WERI-Rb-1 (cell line): ENCODE measurements at regions not wholly inside any gene's neighbourhood (a gene's known extent, or its start where the extent isn't known, plus 50 kb on each side); places are given as distances from the start of the nearest gene placed in this dataset.

Source experiments
- DNase-seq: peaks from one replicate; pipeline ENCODE4 v3.0.0-alpha.2; 2020
- H3K27ac ChIP-seq: fragments of 250-450 bp; sonication (Bioruptor Pico); 2 replicates; pipeline ENCODE4 v1.5.1; 2020; ENCODE audit warnings: mild to moderate bottlenecking, moderate library complexity
- H3K27me3 ChIP-seq: fragments of 250-450 bp; sonication (Bioruptor Pico); 2 replicates; pipeline ENCODE4 v1.5.1; 2021; ENCODE audit warnings: mild to moderate bottlenecking, low read depth, moderate library complexity; ENCODE audit not compliant: insufficient read depth, severe bottlenecking
- H3K36me3 ChIP-seq: fragments of 250-450 bp; sonication (Bioruptor Pico); 2 replicates; pipeline ENCODE4 v1.5.1; 2020; ENCODE audit warnings: mild to moderate bottlenecking, moderate library complexity
- H3K4me3 ChIP-seq: 2 replicates; pipeline ENCODE4 v1.5.1; 2011; ENCODE audit warnings: low read depth, mild to moderate bottlenecking, control low read depth, low read length
- H3K9me3 ChIP-seq: fragments of 250-450 bp; sonication (Bioruptor Pico); 2 replicates; pipeline ENCODE4 v1.5.1; 2021; ENCODE audit warnings: mild to moderate bottlenecking, moderate library complexity; ENCODE audit not compliant: severe bottlenecking
- CTCF ChIP-seq: IDR thresholded peaks from 2 replicates; pipeline ENCODE4 v1.5.1; 2011; ENCODE audit warnings: low read depth, mild to moderate bottlenecking, control low read depth, inconsistent platforms, low read length

DNA sequence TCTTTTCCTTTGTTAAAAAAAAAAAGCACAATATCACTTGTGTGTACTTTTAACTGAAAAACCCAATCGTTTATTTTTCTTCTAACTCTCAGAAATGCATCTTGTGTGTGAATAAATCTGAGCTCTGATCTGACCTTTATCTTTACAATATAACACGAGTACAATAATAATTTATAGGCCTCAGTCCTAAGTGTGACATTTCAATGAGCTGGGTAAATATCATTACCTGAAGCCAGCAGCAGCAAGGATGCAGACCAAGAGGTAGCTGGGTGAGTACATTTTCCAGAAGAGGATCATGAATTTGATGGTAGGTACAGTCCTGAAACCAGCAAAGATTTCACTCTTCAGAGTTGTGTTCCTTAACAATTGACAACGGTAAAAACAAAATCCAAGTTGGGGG, 264.0 kb upstream of the KIF2A start:
- DNase-seq, result no peak
- no peak overlapping the region for H3K27ac ChIP-seq
- H3K4me3 ChIP-seq, result no peak overlapping the region
- H3K27me3 ChIP-seq, result peaks cover 7% of the 10 kb centered on the region
- no peaks in the 10 kb centered on the region for H3K9me3 ChIP-seq
- H3K36me3 ChIP-seq, result no peaks in the 10 kb centered on the region
- TF ChIP-seq CTCF, result no peak

DNA sequence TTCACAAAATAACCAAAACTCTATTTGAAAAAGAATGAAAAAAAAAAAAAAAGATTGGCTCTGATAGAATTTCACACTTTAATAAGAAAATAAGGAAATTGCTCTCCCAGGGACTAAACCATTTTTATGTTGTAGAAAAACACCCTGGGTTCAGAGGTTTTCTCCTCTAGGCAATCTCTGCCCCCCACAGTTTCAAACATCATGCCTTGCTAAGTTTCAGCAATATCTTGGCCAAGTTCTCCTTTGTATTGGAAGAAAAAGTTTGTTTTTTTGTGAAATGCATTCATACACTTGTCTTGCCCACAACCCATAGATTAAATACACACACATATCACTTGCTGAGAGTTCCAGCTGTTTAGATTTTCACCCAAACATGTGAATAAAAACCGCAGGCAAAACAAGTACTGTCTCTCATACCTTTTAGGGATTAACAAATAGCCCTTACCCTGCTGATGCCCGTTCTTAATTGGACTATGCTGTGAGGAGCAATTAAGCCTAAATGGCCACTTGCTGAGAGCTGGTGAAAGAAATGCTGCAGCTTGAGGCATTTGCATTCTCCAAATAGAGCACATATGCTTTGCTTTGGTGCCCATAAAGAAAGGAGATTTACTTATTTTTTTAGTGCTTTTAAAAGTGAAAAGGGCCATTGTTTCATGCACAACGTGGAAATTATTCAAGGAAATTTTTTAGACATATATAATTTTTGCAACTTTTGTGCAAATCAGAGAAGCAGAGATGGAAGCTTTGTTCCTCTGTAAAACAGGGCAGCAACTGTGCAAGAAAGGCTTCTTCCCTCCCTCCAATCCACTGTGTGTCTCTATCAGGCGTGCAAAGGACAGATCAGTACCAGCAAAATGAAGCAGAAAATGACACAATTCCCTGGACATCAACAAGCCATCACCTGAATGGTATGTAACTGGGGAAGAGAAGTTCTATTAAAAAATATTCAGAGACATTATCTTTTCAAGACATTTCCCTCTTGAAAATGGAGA, 262.4 kb upstream of the KIF2A start:
- Histone ChIP-seq H3K4me3 (no peak overlapping the region), H3K27ac (no peak overlapping the region), H3K36me3 (no peaks in the 10 kb centered on the region), H3K27me3 (peaks cover 7% of the 10 kb centered on the region), H3K9me3 (no peaks in the 10 kb centered on the region)
- TF ChIP-seq CTCF, result no peak
- DNase-seq, result no peak

GRCh38 chr5:62044989-62045388, 261.0 kb upstream of the KIF2A start:
- no peak for TF ChIP-seq CTCF
- DNase-seq, result no peak

DNA sequence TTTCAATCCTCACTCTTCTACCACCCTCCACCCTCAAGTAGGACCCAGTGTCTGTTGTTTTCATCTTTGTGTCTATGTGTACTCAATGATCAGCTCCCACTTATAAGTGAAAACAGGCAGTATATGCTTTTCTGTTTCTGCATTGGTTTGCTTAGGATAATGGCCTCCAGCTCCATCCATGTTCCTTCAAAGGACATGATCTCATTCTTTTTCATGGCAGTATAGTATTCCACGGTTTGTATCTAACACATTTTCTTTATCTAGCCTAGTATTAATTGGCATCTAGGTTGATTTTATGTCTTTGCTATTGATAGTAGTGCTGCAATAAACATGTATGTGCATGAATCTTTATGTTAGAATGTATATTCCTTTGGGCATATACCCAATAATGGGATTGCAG, 259.8 kb upstream of the KIF2A start:
- no peaks in the 10 kb centered on the region for H3K9me3 ChIP-seq
- no peaks in the 10 kb centered on the region for H3K36me3 ChIP-seq
- H3K4me3 ChIP-seq, result no peak overlapping the region
- H3K27me3 ChIP-seq, result peaks cover 5% of the 10 kb centered on the region
- DNase-seq, result no peak
- no peak overlapping the region for H3K27ac ChIP-seq
- TF ChIP-seq CTCF, result no peak

More at GRCh38 chr5:62044989-62045388, 261.0 kb upstream of the KIF2A start:
- no peaks in the 10 kb centered on the region for H3K9me3 ChIP-seq
- no peaks in the 10 kb centered on the region for H3K36me3 ChIP-seq
- H3K4me3 ChIP-seq, result no peak overlapping the region
- H3K27ac ChIP-seq, result no peak overlapping the region
- H3K27me3 ChIP-seq, result peaks cover 2% of the 10 kb centered on the region

- no peak for DNase-seq
- no peak for TF ChIP-seq CTCF
- no peak overlapping the region for H3K27ac ChIP-seq
- H3K4me3 ChIP-seq, result no peak overlapping the region
- no peaks in the 10 kb centered on the region for H3K9me3 ChIP-seq
- peaks cover 3% of the 10 kb centered on the region for H3K27me3 ChIP-seq
- no peaks in the 10 kb centered on the region for H3K36me3 ChIP-seq
Observed at GRCh38 chr5:62051747-62052146, 254.3 kb upstream of the KIF2A start.
